ENCODE measurements at regions not wholly inside any gene's neighbourhood (a gene's known extent, or its start where the extent isn't known, plus 50 kb on each side); places are given as distances from the start of the nearest gene placed in this dataset.

DNA sequence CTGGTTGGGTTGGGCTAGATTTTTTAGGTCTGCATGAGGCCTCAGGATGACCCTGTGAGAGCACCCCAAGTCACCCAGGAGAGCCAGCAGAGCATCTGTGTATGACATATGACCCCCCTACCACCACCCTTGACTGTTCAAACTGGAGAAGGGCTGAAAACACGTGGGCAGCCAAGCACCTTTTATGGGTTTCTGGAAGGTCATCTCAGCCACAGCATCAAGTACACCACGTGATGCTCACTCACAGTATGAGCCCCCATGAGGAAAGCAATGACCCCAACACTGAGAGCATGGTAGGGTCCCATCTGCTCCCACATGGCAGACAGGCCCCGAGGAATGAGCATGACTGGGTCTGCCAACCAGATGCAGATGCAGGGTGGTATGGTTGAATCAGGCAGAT lies 149.4 kb upstream of the GDF10 start:
- H4K8ac ChIP-seq (ENCODE audit: low read depth, low read length): no peak overlapping the region
- no peak overlapping the region for H2AK5ac ChIP-seq (ENCODE audit: low read length)
- no peak overlapping the region for H3K4me3 ChIP-seq (ENCODE audit: low read depth, low read length)
- H2AFZ ChIP-seq (ENCODE audit: insufficient read depth, low read length, poor library complexity): no peak overlapping the region
- H3K9me3 ChIP-seq (ENCODE audit: insufficient read depth, low read depth, low read length): peaks cover 5% of the 10 kb centered on the region
- no peak overlapping the region for H3K4ac ChIP-seq (ENCODE audit: low read depth, low read length)
- no peak overlapping the region for H4K12ac ChIP-seq (ENCODE audit: low read depth, low read length)
- no peak overlapping the region for H2BK120ac ChIP-seq (ENCODE audit: insufficient read depth, low read length, poor library complexity)
- H3K9ac ChIP-seq (ENCODE audit: low read length): no peak overlapping the region
- H3K27ac ChIP-seq (ENCODE audit: low read depth, low read length): no peak overlapping the region
- no peak overlapping the region for H3K14ac ChIP-seq (ENCODE audit: low read length)
- no peaks in the 10 kb centered on the region for H3K79me1 ChIP-seq (ENCODE audit: low read length)
- H3K4me2 ChIP-seq (ENCODE audit: low read length): no peak overlapping the region
- DNase-seq: no peak
- no peaks in the 10 kb centered on the region for H3K36me3 ChIP-seq (ENCODE audit: control insufficient read depth in 1 of 2, insufficient read depth in 2 of 2, low read length in 2 of 2)
- no peaks in the 10 kb centered on the region for H3K4me1 ChIP-seq (ENCODE audit: control insufficient read depth in 1 of 2, insufficient read depth in 2 of 2, low read length in 2 of 2)
- H3K27me3 ChIP-seq (ENCODE audit: insufficient read depth, low read length): no peaks in the 10 kb centered on the region
- no peak overlapping the region for H3K18ac ChIP-seq (ENCODE audit: low read length)
- no peaks in the 10 kb centered on the region for H3K79me2 ChIP-seq (ENCODE audit: control insufficient read depth, insufficient read depth, low read length, poor library complexity)
- no peak overlapping the region for H4K91ac ChIP-seq (ENCODE audit: low read depth, low read length)
- no CpG with 5 or more reads among the region's 3 CpGs for WGBS (ENCODE audit: extremely low coverage, insufficient coverage, insufficient read length)
- no peak overlapping the region for H2BK12ac ChIP-seq (ENCODE audit: low read length)
- H3K23ac ChIP-seq (ENCODE audit: low read length): no peak overlapping the region
- no peak overlapping the region for H2BK5ac ChIP-seq (ENCODE audit: low read depth, low read length, poor library complexity)

DNA sequence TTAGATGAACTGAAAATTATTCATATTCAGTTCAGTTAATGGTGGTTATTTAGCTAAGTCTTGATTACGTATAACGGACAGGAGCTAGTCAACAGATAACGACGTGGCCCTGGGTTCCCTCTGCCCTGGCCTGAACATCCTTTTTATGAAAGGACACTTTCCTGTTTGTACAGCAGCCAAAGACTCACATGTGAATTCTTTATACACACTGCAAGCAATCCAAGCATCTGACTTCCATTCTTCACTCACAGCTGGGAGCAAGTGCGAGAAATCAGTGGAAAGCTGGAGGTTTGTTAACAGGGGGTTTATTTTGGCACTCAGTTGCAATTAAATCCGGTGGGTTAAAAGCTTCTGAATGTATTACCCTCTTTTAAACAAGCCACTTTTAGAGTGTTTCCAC lies 148.1 kb upstream of the GDF10 start:
- WGBS (ENCODE audit: extremely low coverage, insufficient coverage, insufficient read length): no CpG with 5 or more reads among the region's 6 CpGs
- Histone ChIP-seq H2AFZ (ENCODE audit: insufficient read depth, low read length, poor library complexity) (no peak overlapping the region), H3K4me2 (ENCODE audit: low read length) (no peak overlapping the region)

DNA sequence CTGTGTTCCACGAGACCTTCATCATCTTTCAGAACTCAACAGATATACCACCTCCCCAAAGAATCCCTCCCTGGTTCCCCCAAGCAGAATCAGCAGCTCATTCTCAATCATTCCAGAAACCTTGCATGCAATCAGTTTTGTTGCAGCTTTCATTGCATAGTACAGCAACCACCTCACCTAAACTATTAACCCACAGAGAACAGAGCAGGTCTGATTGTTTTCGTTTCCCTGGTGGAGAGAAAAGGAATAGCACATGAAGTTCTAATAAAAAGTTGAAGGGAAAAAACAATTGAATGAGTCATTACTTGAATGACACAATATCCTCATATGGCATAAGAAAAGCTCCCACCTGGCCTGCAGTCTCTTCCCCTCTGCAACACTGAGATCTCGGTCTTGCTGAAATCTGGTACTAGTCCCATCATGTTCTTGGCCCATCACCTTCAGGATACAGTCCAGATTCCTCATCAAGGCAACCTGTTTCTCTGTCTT lies 147.1 kb upstream of the GDF10 start:
- Histone ChIP-seq H3K79me2 (ENCODE audit: control insufficient read depth, insufficient read depth, low read length, poor library complexity) (no peaks in the 10 kb centered on the region), H3K18ac (ENCODE audit: low read length) (no peak overlapping the region), H3K23ac (ENCODE audit: low read length) (no peak overlapping the region), H2BK5ac (ENCODE audit: low read depth, low read length, poor library complexity) (no peak overlapping the region), H3K4me2 (ENCODE audit: low read length) (no peak overlapping the region), H2BK12ac (ENCODE audit: low read length) (no peak overlapping the region), H2BK120ac (ENCODE audit: insufficient read depth, low read length, poor library complexity) (no peak overlapping the region), H4K91ac (ENCODE audit: low read depth, low read length) (no peak overlapping the region), H3K36me3 (ENCODE audit: control insufficient read depth in 1 of 2, insufficient read depth in 2 of 2, low read length in 2 of 2) (no peaks in the 10 kb centered on the region), H2AK5ac (ENCODE audit: low read length) (no peak overlapping the region), H3K4me3 (ENCODE audit: low read depth, low read length) (no peak overlapping the region), H3K14ac (ENCODE audit: low read length) (no peak overlapping the region), H3K27ac (ENCODE audit: low read depth, low read length) (no peak overlapping the region), H3K9ac (ENCODE audit: low read length) (no peak overlapping the region), H3K79me1 (ENCODE audit: low read length) (no peaks in the 10 kb centered on the region), H3K4ac (ENCODE audit: low read depth, low read length) (no peak overlapping the region), H2AFZ (ENCODE audit: insufficient read depth, low read length, poor library complexity) (no peak overlapping the region), H3K9me3 (ENCODE audit: insufficient read depth, low read depth, low read length) (peaks cover 8% of the 10 kb centered on the region), H4K8ac (ENCODE audit: low read depth, low read length) (no peak overlapping the region), H3K4me1 (ENCODE audit: control insufficient read depth in 1 of 2, insufficient read depth in 2 of 2, low read length in 2 of 2) (no peaks in the 10 kb centered on the region), H4K12ac (ENCODE audit: low read depth, low read length) (no peak overlapping the region), H3K27me3 (ENCODE audit: insufficient read depth, low read length) (no peaks in the 10 kb centered on the region)
- WGBS (ENCODE audit: extremely low coverage, insufficient coverage, insufficient read length): no CpG with 5 or more reads among the region's 3 CpGs
- DNase-seq: peak in 1 of 2 donors; percentile 51

More for the DNA sequence above, 148.1 kb upstream of the GDF10 start:
- no peak overlapping the region for H3K14ac ChIP-seq (ENCODE audit: low read length)
- no peaks in the 10 kb centered on the region for H3K79me2 ChIP-seq (ENCODE audit: control insufficient read depth, insufficient read depth, low read length, poor library complexity)
- no peak overlapping the region for H3K4ac ChIP-seq (ENCODE audit: low read depth, low read length)
- no peak for DNase-seq
- H3K9me3 ChIP-seq (ENCODE audit: insufficient read depth, low read depth, low read length): peaks cover 7% of the 10 kb centered on the region
- H3K27ac ChIP-seq (ENCODE audit: low read depth, low read length): no peak overlapping the region
- H3K23ac ChIP-seq (ENCODE audit: low read length): no peak overlapping the region
- H4K91ac ChIP-seq (ENCODE audit: low read depth, low read length): no peak overlapping the region
- no peaks in the 10 kb centered on the region for H3K4me1 ChIP-seq (ENCODE audit: control insufficient read depth in 1 of 2, insufficient read depth in 2 of 2, low read length in 2 of 2)
- no peak overlapping the region for H3K4me3 ChIP-seq (ENCODE audit: low read depth, low read length)
- no peak overlapping the region for H3K9ac ChIP-seq (ENCODE audit: low read length)
- H4K8ac ChIP-seq (ENCODE audit: low read depth, low read length): no peak overlapping the region
- no peak overlapping the region for H2BK12ac ChIP-seq (ENCODE audit: low read length)
- no peak overlapping the region for H3K18ac ChIP-seq (ENCODE audit: low read length)
- H4K12ac ChIP-seq (ENCODE audit: low read depth, low read length): no peak overlapping the region
- H2BK5ac ChIP-seq (ENCODE audit: low read depth, low read length, poor library complexity): no peak overlapping the region
- H3K36me3 ChIP-seq (ENCODE audit: control insufficient read depth in 1 of 2, insufficient read depth in 2 of 2, low read length in 2 of 2): no peaks in the 10 kb centered on the region
- no peaks in the 10 kb centered on the region for H3K79me1 ChIP-seq (ENCODE audit: low read length)
- H3K27me3 ChIP-seq (ENCODE audit: insufficient read depth, low read length): no peaks in the 10 kb centered on the region
- H2BK120ac ChIP-seq (ENCODE audit: insufficient read depth, low read length, poor library complexity): no peak overlapping the region
- H2AK5ac ChIP-seq (ENCODE audit: low read length): no peak overlapping the region

DNA sequence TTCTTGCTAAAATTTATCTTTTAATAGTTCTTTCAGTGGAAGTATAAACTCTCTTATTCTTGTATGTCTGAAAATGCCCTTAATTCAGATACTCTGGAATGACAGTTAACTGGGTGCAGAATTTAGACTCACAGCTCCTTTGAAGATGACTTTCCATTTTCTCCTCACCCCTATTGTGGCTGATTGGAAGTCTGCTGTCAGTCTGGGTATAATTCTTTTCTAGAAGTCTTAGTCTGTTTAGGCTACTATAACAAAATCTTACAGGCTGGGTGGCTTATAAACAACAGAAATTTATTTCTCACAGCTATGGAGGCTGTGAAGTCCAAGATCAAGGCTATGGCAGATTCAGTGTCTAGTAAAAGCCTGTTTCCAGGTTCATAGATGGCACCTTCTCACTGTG lies 145.2 kb upstream of the GDF10 start:
- no peak overlapping the region for H4K12ac ChIP-seq (ENCODE audit: low read depth, low read length)
- no peak overlapping the region for H3K4me2 ChIP-seq (ENCODE audit: low read length)
- no peaks in the 10 kb centered on the region for H3K79me2 ChIP-seq (ENCODE audit: control insufficient read depth, insufficient read depth, low read length, poor library complexity)
- H3K23ac ChIP-seq (ENCODE audit: low read length): no peak overlapping the region
- no peak overlapping the region for H3K4me3 ChIP-seq (ENCODE audit: low read depth, low read length)
- no peak overlapping the region for H2AFZ ChIP-seq (ENCODE audit: insufficient read depth, low read length, poor library complexity)
- H3K27ac ChIP-seq (ENCODE audit: low read depth, low read length): no peak overlapping the region
- H4K8ac ChIP-seq (ENCODE audit: low read depth, low read length): no peak overlapping the region
- no peak for DNase-seq
- no peaks in the 10 kb centered on the region for H3K36me3 ChIP-seq (ENCODE audit: control insufficient read depth in 1 of 2, insufficient read depth in 2 of 2, low read length in 2 of 2)
- no peaks in the 10 kb centered on the region for H3K79me1 ChIP-seq (ENCODE audit: low read length)
- no peak overlapping the region for H2BK5ac ChIP-seq (ENCODE audit: low read depth, low read length, poor library complexity)
- no peak overlapping the region for H2BK120ac ChIP-seq (ENCODE audit: insufficient read depth, low read length, poor library complexity)
- H4K91ac ChIP-seq (ENCODE audit: low read depth, low read length): no peak overlapping the region
- H3K9me3 ChIP-seq (ENCODE audit: insufficient read depth, low read depth, low read length): peaks cover 10% of the 10 kb centered on the region
- no peak overlapping the region for H2BK12ac ChIP-seq (ENCODE audit: low read length)
- no peak overlapping the region for H3K4ac ChIP-seq (ENCODE audit: low read depth, low read length)
- no peak overlapping the region for H2AK5ac ChIP-seq (ENCODE audit: low read length)
- no peaks in the 10 kb centered on the region for H3K4me1 ChIP-seq (ENCODE audit: control insufficient read depth in 1 of 2, insufficient read depth in 2 of 2, low read length in 2 of 2)
- H3K9ac ChIP-seq (ENCODE audit: low read length): no peak overlapping the region
- no peak overlapping the region for H3K14ac ChIP-seq (ENCODE audit: low read length)
- no peak overlapping the region for H3K18ac ChIP-seq (ENCODE audit: low read length)
- no peaks in the 10 kb centered on the region for H3K27me3 ChIP-seq (ENCODE audit: insufficient read depth, low read length)
